ENCODE measurements at regions not wholly inside any gene's neighbourhood (a gene's known extent, or its start where the extent isn't known, plus 50 kb on each side); places are given as distances from the start of the nearest gene placed in this dataset.

DNA sequence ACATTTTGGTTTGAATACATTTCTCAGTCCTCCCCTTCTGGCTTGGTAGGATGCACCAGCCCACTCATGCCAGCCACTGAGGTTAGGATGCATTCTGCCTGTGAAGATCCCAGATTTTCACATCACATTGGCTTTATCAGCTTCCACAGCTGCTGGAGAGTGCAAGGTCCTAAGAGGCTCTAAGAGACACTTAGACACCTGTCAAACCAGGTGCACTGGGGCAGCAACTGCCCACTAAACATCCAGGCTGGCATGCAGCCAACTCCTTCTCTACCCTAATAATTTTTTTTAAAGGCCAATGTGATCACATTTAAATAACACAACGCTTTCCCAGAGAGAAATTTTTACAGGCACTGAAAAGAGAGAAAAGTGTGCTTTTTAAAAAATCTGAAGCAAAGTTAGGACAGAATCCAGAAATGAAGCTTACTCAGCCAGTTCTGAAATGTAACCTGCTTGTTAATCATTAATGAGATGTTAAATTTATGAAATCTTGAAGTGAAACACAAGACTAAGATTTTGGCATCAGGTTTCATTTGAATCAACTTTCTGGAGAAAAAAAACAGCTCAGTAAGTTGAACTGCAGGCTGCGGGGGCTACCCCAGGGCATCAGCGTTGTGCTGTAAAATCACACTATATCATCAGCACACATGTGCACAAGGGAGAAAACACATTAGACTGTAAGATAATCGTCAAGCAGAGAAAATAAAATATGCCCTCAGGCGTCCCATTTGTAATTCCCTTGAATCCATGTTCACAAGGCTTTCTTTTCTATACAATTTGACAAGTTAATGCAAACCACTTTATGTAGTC is 312.9 kb downstream of the ZBBX start:
- TF ChIP-seq SMARCE1 (IDR thresholded peaks at IDR 0.05; ENCODE audit: borderline replicate concordance) (no peak), LCORL (IDR thresholded peaks at IDR 0.05) (no peak), LCORL (CRISPR knock-in tag; IDR thresholded peaks at IDR 0.05) (no peak), CENPX (CRISPR knock-in tag; IDR thresholded peaks at IDR 0.05) (no peak), CHCHD3 (CRISPR knock-in tag; IDR thresholded peaks at IDR 0.05) (no peak), ZNF224 (CRISPR knock-in tag; IDR thresholded peaks at IDR 0.05) (no peak), CCDC6 (CRISPR knock-in tag; IDR thresholded peaks at IDR 0.05) (no peak), ZNF143 (CRISPR knock-in tag; IDR thresholded peaks at IDR 0.05) (no peak), GFI1 (CRISPR knock-in tag; IDR thresholded peaks at IDR 0.05; ENCODE audit: borderline replicate concordance) (no peak), ZNF577 (CRISPR knock-in tag; IDR thresholded peaks at IDR 0.05; ENCODE audit: borderline replicate concordance, low read depth) (no peak), IRF2 (CRISPR knock-in tag; IDR thresholded peaks at IDR 0.05) (no peak), ZFY (CRISPR knock-in tag; IDR thresholded peaks at IDR 0.05) (no peak), NFKBIZ (CRISPR knock-in tag; IDR thresholded peaks at IDR 0.05) (no peak)
- TF ChIP-seq, protein P1, sequence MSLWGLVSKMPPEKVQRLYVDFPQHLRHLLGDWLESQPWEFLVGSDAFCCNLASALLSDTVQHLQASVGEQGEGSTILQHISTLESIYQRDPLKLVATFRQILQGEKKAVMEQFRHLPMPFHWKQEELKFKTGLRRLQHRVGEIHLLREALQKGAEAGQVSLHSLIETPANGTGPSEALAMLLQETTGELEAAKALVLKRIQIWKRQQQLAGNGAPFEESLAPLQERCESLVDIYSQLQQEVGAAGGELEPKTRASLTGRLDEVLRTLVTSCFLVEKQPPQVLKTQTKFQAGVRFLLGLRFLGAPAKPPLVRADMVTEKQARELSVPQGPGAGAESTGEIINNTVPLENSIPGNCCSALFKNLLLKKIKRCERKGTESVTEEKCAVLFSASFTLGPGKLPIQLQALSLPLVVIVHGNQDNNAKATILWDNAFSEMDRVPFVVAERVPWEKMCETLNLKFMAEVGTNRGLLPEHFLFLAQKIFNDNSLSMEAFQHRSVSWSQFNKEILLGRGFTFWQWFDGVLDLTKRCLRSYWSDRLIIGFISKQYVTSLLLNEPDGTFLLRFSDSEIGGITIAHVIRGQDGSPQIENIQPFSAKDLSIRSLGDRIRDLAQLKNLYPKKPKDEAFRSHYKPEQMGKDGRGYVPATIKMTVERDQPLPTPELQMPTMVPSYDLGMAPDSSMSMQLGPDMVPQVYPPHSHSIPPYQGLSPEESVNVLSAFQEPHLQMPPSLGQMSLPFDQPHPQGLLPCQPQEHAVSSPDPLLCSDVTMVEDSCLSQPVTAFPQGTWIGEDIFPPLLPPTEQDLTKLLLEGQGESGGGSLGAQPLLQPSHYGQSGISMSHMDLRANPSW (CRISPR knock-in tag; IDR thresholded peaks at IDR 0.05; ENCODE audit: borderline replicate concordance): no peak
- TF ChIP-seq, protein P2, sequence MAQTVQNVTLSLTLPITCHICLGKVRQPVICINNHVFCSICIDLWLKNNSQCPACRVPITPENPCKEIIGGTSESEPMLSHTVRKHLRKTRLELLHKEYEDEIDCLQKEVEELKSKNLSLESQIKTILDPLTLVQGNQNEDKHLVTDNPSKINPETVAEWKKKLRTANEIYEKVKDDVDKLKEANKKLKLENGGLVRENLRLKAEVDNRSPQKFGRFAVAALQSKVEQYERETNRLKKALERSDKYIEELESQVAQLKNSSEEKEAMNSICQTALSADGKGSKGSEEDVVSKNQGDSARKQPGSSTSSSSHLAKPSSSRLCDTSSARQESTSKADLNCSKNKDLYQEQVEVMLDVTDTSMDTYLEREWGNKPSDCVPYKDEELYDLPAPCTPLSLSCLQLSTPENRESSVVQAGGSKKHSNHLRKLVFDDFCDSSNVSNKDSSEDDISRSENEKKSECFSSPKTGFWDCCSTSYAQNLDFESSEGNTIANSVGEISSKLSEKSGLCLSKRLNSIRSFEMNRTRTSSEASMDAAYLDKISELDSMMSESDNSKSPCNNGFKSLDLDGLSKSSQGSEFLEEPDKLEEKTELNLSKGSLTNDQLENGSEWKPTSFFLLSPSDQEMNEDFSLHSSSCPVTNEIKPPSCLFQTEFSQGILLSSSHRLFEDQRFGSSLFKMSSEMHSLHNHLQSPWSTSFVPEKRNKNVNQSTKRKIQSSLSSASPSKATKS (CRISPR knock-in tag; IDR thresholded peaks at IDR 0.05): no peak
- Histone ChIP-seq H3K36me3 (replicated peaks in 1 of 2; ENCODE audit: control insufficient read depth in 1 of 2, insufficient read depth in 2 of 2, low read length in 2 of 2) (no peaks in the 10 kb centered on the region), H4K20me1 (ENCODE audit: insufficient read depth, low read length) (no peaks in the 10 kb centered on the region), H3K79me2 (ENCODE audit: insufficient read depth, low read length) (no peaks in the 10 kb centered on the region), H3K9me3 (ENCODE audit: low read length) (no peaks in the 10 kb centered on the region), H2AFZ (ENCODE audit: low read length) (no peak overlapping the region), H3K27ac (ENCODE audit: extremely low read length, insufficient read depth, low read length) (no peak overlapping the region), H3K27me3 (ENCODE audit: control insufficient read depth in 1 of 2, insufficient read depth in 2 of 2, low read length in 2 of 2) (no peaks in the 10 kb centered on the region; a peak in 1 of 5 replicates), H3K9ac (ENCODE audit: insufficient read depth, low read depth, low read length) (no peak overlapping the region), H3K4me3 (replicated peaks in 1 of 3; ENCODE audit: insufficient read depth in 1 of 3, low read depth in 2 of 3, low read length in 3 of 3) (no peak overlapping the region), H3K4me1 (ENCODE audit: insufficient read depth, low read length) (no peaks in the 10 kb centered on the region), H3K4me2 (ENCODE audit: low read depth, low read length) (no peak overlapping the region)
- FAIRE-seq (no peak), DNase-seq (ENCODE audit: low spot score) (no peak), ATAC-seq (no peak)
- BruUV-seq (replicated peaks): no TSS peak
- CTCF ChIA-PET (ENCODE audit: low intra/inter-chr PET ratio, low total read pairs): no interaction called here
- WGBS (ENCODE audit: low lambda C conversion rate): 13% methylated on average over 5 of the region's 5 CpGs
- intact Hi-C loops (cut with micrococcal nuclease; ENCODE audit: unreplicated experiment): no loop called here
- in situ Hi-C loops (cut with HindIII; ENCODE audit: extremely low pct_ligation_motif_present, low pct_unique_long_range_greater_than_20kb): no loop called here
- POLR2A ChIA-PET: no interaction called here

All from HepG2 (cell line).